ENCODE measurements at regions not wholly inside any gene's neighbourhood (a gene's known extent, or its start where the extent isn't known, plus 50 kb on each side); places are given as distances from the start of the nearest gene placed in this dataset.

- TF ChIP-seq CTCF (IDR thresholded peaks at IDR 0.05; ENCODE audit: low read depth, low read length) = no peak
- DNase-seq (ENCODE audit: extremely low read depth, low read depth) = no peak
Measured at GRCh38 chr21:24097181-24097580, 1510.1 kb downstream of the MRPL39 start.

- DNase-seq (ENCODE audit: extremely low read depth, low read depth) = no peak
- TF ChIP-seq CTCF (IDR thresholded peaks at IDR 0.05; ENCODE audit: low read depth, low read length) = no peak
Measured at GRCh38 chr21:24096651-24097050, 1510.6 kb downstream of the MRPL39 start.

- TF ChIP-seq CTCF (IDR thresholded peaks at IDR 0.05; ENCODE audit: low read depth, low read length) = no peak
- DNase-seq (ENCODE audit: extremely low read depth, low read depth) = no peak
Measured at GRCh38 chr21:24093032-24093431, 1514.2 kb downstream of the MRPL39 start.

GRCh38 chr21:24076179-24076578 lies 1531.1 kb downstream of the MRPL39 start:
- DNase-seq (ENCODE audit: extremely low read depth, low read depth) = no peak

GRCh38 chr21:24055696-24056095 lies 1551.6 kb downstream of the MRPL39 start:
- DNase-seq (ENCODE audit: extremely low read depth, low read depth) = no peak
- no peak for TF ChIP-seq CTCF (IDR thresholded peaks at IDR 0.05; ENCODE audit: low read depth, low read length)

More at GRCh38 chr21:24076179-24076578, 1531.1 kb downstream of the MRPL39 start:
- TF ChIP-seq CTCF (IDR thresholded peaks at IDR 0.05; ENCODE audit: low read depth, low read length) = no peak

- DNase-seq (ENCODE audit: extremely low read depth, low read depth) = no peak
- TF ChIP-seq CTCF (IDR thresholded peaks at IDR 0.05; ENCODE audit: low read depth, low read length) = no peak
Measured at GRCh38 chr21:24050231-24050630, 1557.0 kb downstream of the MRPL39 start.

GRCh38 chr21:24046829-24047443 lies 1560.3 kb downstream of the MRPL39 start:
- DNase-seq (ENCODE audit: extremely low read depth, low read depth) = no peak
- TF ChIP-seq CTCF (IDR thresholded peaks at IDR 0.05; ENCODE audit: low read depth, low read length) = no peak

Measured in AG09319 (cell line).